Heart left ventricle (tissue), 16 donors: ENCODE measurements at regions not wholly inside any gene's neighbourhood (a gene's known extent, or its start where the extent isn't known, plus 50 kb on each side); places are given as distances from the start of the nearest gene placed in this dataset.

Source experiments
- ATAC-seq, 4 donors: fragments of 200-7000 bp; cut with Tn5 transposase; one replicate each; pipeline ENCODE4 v1.9.1; 2020 to 2022; ENCODE audit warnings: moderate library complexity in 4 of 4, mild to moderate bottlenecking in 3 of 4, moderate number of reproducible peaks in 1 of 4
- DNase-seq, 5 donors: peaks; one replicate each; pipeline ENCODE4 v3.0.0-alpha.2; 2020
- H3K27ac ChIP-seq, 12 donors: fragments of 200-600 bp; sonication (generic) in 4 of 12; one replicate each; pipeline versions ENCODE4 v1.5.0 to v1.8.0; 2016 to 2022; ENCODE audit warnings: mild to moderate bottlenecking in 2 of 12
- H3K27me3 ChIP-seq, 9 donors: fragments of 200-600 bp; sonication (generic) in 2 of 9; one replicate each; pipeline versions ENCODE4 v1.5.1 to v1.8.0; 2016 to 2022; ENCODE audit warnings: mild to moderate bottlenecking in 3 of 9
- H3K36me3 ChIP-seq, 9 donors: fragments of 200-600 bp; sonication (generic) in 2 of 9; one replicate each; pipeline versions ENCODE4 v1.5.0 to v1.8.0; 2018 to 2022; ENCODE audit warnings: mild to moderate bottlenecking in 2 of 9
- H3K4me1 ChIP-seq, 12 donors: fragments of 200-600 bp; sonication (generic) in 4 of 12; one replicate each; pipeline versions ENCODE4 v1.5.0 to v1.8.0; 2016 to 2022; ENCODE audit warnings: mild to moderate bottlenecking in 3 of 12
- H3K4me3 ChIP-seq, 12 donors: fragments of 200-600 bp; sonication (generic) in 4 of 12; one replicate each; pipeline versions ENCODE4 v1.5.0 to v1.8.0; 2017 to 2022; ENCODE audit warnings: mild to moderate bottlenecking in 9 of 12, moderate library complexity in 4 of 12
- H3K9me3 ChIP-seq, 12 donors: fragments of 200-600 bp; sonication (generic) in 4 of 12; one replicate each; pipeline versions ENCODE4 v1.5.0 to v1.8.0; 2016 to 2022; ENCODE audit warnings: mild to moderate bottlenecking in 1 of 12
- CTCF ChIP-seq, 12 donors: fragments of 200-600 bp; sonication (generic) in 4 of 12; IDR thresholded peaks; one replicate each; pipeline versions ENCODE4 v1.5.0 to v1.8.0; 2018 to 2022; ENCODE audit warnings: antibody characterized with exemption in 12 of 12, mild to moderate bottlenecking in 5 of 12
- POLR2A ChIP-seq, 2 donors: fragments of 450-650 bp; IDR thresholded peaks; one replicate each; pipeline ENCODE4 v1.6.1; 2017; ENCODE audit warnings: antibody characterized with exemption in 2 of 2, mild to moderate bottlenecking in 2 of 2, moderate library complexity in 2 of 2
- WGBS, 4 donors: extraction: QIAGEN DNeasy Blood & Tissue Kit in 2 of 4; methylation state at CpG; one replicate each; pipeline versions ENCODE4 v1.1.5 to v1.1.7; 2013 to 2018; 5-methylcytosine and 5-hydroxymethylcytosine counted together
- intact Hi-C, 10 donors: fragments of 100-400 bp; cut with DNase I; formaldehyde crosslinking; loops; one replicate each; pipeline versions ENCODE4 v1.11.1 to v1.14.2; 2022
- donor health status: ischemic (EF 13 %, LVEDD 7.1; RV severe dilation, severe dysfunction).
- donor health status: healthy with polysubstance abuse.
- donor health status: DM: no; HTN: yes; CAD: no.
- donor health status: DM: no; HTN: no; CAD: no.
- donor health status: ischemic (EF 25% LVEDD 6.9; RV normal size, moderate dysfunction).
- donor health status: ischemic (EF 25% LVEDD 5.7; RV mildly dilated, moderate dysfunction).
- donor health status: healthy.
- donor health status: DM: yes; HTN: yes; CAD: no.
- donor health status: ischemic (EF 35%, LVEDD 5.7; RV mildly dilated, moderate dysfunction).
- donor health status: nonischemic (EF 11% LVEDD 7.7; RV severe dilation, severe dysfunction).
- donor health status: DM: yes; HTN: yes; CAD: no.
- donor health status: PGD.
- donor health status: ischemic (EF 29% LVEDD 5.4; RV normal size, mild dysfunction).
- donor health status: nonischemic (EF 23%, LVEDD 6.1; RV moderate dilation, normal function).

GRCh38 chr11:98895936-98896335 is 124.8 kb upstream of the CNTN5 start:
- H3K36me3 ChIP-seq, result no peaks in the 10 kb centered on the region
- no peak overlapping the region for H3K27ac ChIP-seq
- no peaks in the 10 kb centered on the region for H3K27me3 ChIP-seq
- 90 to 97% (median 92%) methylated on average over 1 of the region's 1 CpG for WGBS, 4 donors
- no peak for DNase-seq
- intact Hi-C loops, result no loop called here
- no peak overlapping the region for H3K4me3 ChIP-seq
- no peaks in the 10 kb centered on the region for H3K4me1 ChIP-seq
- ATAC-seq, result no peak
- peaks cover 0 to 10% (median 0%) of the 10 kb centered on the region in 12 donors for H3K9me3 ChIP-seq
- no peak for TF ChIP-seq POLR2A (IDR thresholded peaks at IDR 0.05)
- no peak for TF ChIP-seq CTCF (IDR thresholded peaks at IDR 0.05)

DNA sequence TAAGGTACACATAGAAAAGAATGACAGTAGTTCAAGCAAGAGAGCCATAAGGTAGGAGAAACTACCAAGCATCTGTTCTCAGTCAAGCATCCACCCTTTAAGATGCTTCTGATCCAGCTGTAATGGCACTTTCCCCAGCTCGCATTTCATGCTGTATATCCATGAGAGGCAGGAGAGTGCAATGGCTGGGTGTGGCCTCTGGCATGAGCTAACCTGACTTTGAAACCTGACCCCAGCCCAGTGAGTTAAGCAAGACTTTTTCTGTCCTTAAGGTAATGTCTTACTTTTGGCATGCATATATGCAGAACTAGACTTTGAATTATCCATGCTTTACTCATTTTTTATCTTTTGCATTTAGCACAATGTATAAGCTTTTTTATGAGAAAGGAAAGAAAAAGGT is 79.8 kb upstream of the CNTN5 start:
- H3K4me1 ChIP-seq, result no peaks in the 10 kb centered on the region
- no peaks in the 10 kb centered on the region for H3K36me3 ChIP-seq
- no peak for ATAC-seq
- no peak overlapping the region for H3K4me3 ChIP-seq
- no peaks in the 10 kb centered on the region for H3K27me3 ChIP-seq
- DNase-seq, result no peak
- 35 to 70% (median 62%) methylated on average over 1 of the region's 1 CpG for WGBS, 4 donors
- H3K27ac ChIP-seq, result no peak overlapping the region
- TF ChIP-seq CTCF (IDR thresholded peaks at IDR 0.05) (no peak), POLR2A (IDR thresholded peaks at IDR 0.05) (no peak)
- peaks cover 0 to 6% (median 0%) of the 10 kb centered on the region in 12 donors for H3K9me3 ChIP-seq
- intact Hi-C loops, result no loop called here

GRCh38 chr11:98944461-98944860 is 76.3 kb upstream of the CNTN5 start:
- peaks cover 0 to 6% (median 0%) of the 10 kb centered on the region in 12 donors for H3K9me3 ChIP-seq
- H3K27me3 ChIP-seq, result no peaks in the 10 kb centered on the region
- TF ChIP-seq POLR2A (IDR thresholded peaks at IDR 0.05), result no peak
- TF ChIP-seq CTCF (IDR thresholded peaks at IDR 0.05), result no peak
- no peak overlapping the region for H3K4me3 ChIP-seq
- no peaks in the 10 kb centered on the region for H3K36me3 ChIP-seq
- WGBS, 4 donors, result 73 to 80% (median 78%) methylated on average over 2 of the region's 2 CpGs
- DNase-seq (no peak), ATAC-seq (no peak)
- intact Hi-C loops, result no loop called here
- H3K27ac ChIP-seq, result no peak overlapping the region
- H3K4me1 ChIP-seq, result no peaks in the 10 kb centered on the region

- no peak for DNase-seq
- Histone ChIP-seq H3K4me3 (no peak overlapping the region), H3K36me3 (no peaks in the 10 kb centered on the region), H3K27ac (no peak overlapping the region), H3K27me3 (no peaks in the 10 kb centered on the region), H3K4me1 (no peaks in the 10 kb centered on the region), H3K9me3 (no peaks in the 10 kb centered on the region)
- WGBS, 4 donors, result 92 to 99% (median 93%) methylated on average over 2 of the region's 2 CpGs
- TF ChIP-seq CTCF (IDR thresholded peaks at IDR 0.05) (no peak), POLR2A (IDR thresholded peaks at IDR 0.05) (no peak)
- intact Hi-C loops, result no loop called here
- no peak for ATAC-seq
Observed at GRCh38 chr11:98952107-98952506, 68.6 kb upstream of the CNTN5 start.
